GM19397 (cell line): ENCODE measurements at regions not wholly inside any gene's neighbourhood (a gene's known extent, or its start where the extent isn't known, plus 50 kb on each side); places are given as distances from the start of the nearest gene placed in this dataset.
"Not testable (repeated sequence)": the region's sequence is repeated elsewhere in the genome, so short reads cannot be mapped to it uniquely, and the experiment has no call there.

Experiments
- ATAC-seq: cut with Tn5 transposase; IDR thresholded peaks from one replicate; pipeline ENCODE4 v1.9.1; 2021; ENCODE audit warnings: mild to moderate bottlenecking, moderate library complexity; ENCODE audit not compliant: unreplicated experiment

- ATAC-seq: no peak
These were observed 680.9 kb downstream of the IRS1 start for GRCh38 chr2:226118471-226119429.

- ATAC-seq: no peak
These were observed 682.0 kb downstream of the IRS1 start for GRCh38 chr2:226117510-226118065.

GRCh38 chr2:226116346-226116745 lies 683.3 kb downstream of the IRS1 start:
- ATAC-seq: no peak

GRCh38 chr2:226115832-226116200 lies 683.8 kb downstream of the IRS1 start:
- ATAC-seq: no peak

GRCh38 chr2:226115102-226115831 lies 684.4 kb downstream of the IRS1 start:
- ATAC-seq: no peak

- ATAC-seq: no peak
These were observed 685.2 kb downstream of the IRS1 start for GRCh38 chr2:226114436-226114835.

GRCh38 chr2:226098861-226099745 lies 699.6 kb downstream of the NYAP2 start:
- no peak for ATAC-seq

GRCh38 chr2:226095058-226095457 lies 695.5 kb downstream of the NYAP2 start:
- ATAC-seq: no peak

GRCh38 chr2:226093364-226093763 lies 693.9 kb downstream of the NYAP2 start:
- ATAC-seq: no peak

- ATAC-seq: no peak
These were observed 688.8 kb downstream of the NYAP2 start for GRCh38 chr2:226088366-226088674.

GRCh38 chr2:226087505-226088365 lies 688.2 kb downstream of the NYAP2 start:
- ATAC-seq: no peak

GRCh38 chr2:226087051-226087450 lies 687.5 kb downstream of the NYAP2 start:
- ATAC-seq: no peak

- ATAC-seq: no peak
These were observed 686.7 kb downstream of the NYAP2 start for GRCh38 chr2:226086190-226086589.

GRCh38 chr2:226085425-226085824 lies 685.9 kb downstream of the NYAP2 start:
- ATAC-seq: not testable (repeated sequence)

- no peak for ATAC-seq
These were observed 680.8 kb downstream of the NYAP2 start for GRCh38 chr2:226080334-226080733.

GRCh38 chr2:226079671-226080181 lies 680.2 kb downstream of the NYAP2 start:
- ATAC-seq: no peak

GRCh38 chr2:226079196-226079595 lies 679.7 kb downstream of the NYAP2 start:
- no peak for ATAC-seq

GRCh38 chr2:226078666-226079065 lies 679.2 kb downstream of the NYAP2 start:
- ATAC-seq: no peak

- ATAC-seq: no peak
These were observed 678.3 kb downstream of the NYAP2 start for GRCh38 chr2:226077841-226078240.

- ATAC-seq: no peak
These were observed 677.5 kb downstream of the NYAP2 start for GRCh38 chr2:226077031-226077430.
